IMR-90 (cell line): ENCODE measurements at regions not wholly inside any gene's neighbourhood (a gene's known extent, or its start where the extent isn't known, plus 50 kb on each side); places are given as distances from the start of the nearest gene placed in this dataset.

Experiments
- ATAC-seq: fragments of 200-7000 bp; cut with Tn5 transposase; 2 replicates; pipeline ENCODE4 v1.9.1; 2020; ENCODE audit warnings: low read depth, mild to moderate bottlenecking, moderate library complexity
- BruUV-seq: library from RNA; stranded (reverse); fragments of 400-500 nt; replicated peaks from 2 replicates; lab custom pipeline; 2021; lab: Mats Ljungman, UMichigan
- CTCF ChIA-PET: fragments of 300-600 bp; formaldehyde crosslinking; extraction: SDS; loops from one replicate; lab custom pipeline; 2021; ENCODE audit warnings: antibody characterized with exemption; lab: Yijun Ruan, JAX
- POLR2A ChIA-PET: fragments of 300-600 bp; sonication (Branson Sonifier 250); formaldehyde crosslinking; loops from one replicate; lab custom pipeline; 2022; ENCODE audit warnings: antibody characterized with exemption; ENCODE audit not compliant: unreplicated experiment; lab: Charles Lee
- DNase-seq: peaks from one replicate; pipeline ENCODE4 v3.0.0; 2013
- H2AFZ ChIP-seq: replicated peaks from 2 replicates; pipeline ENCODE3; 2013; ENCODE audit warnings: low read length, mild to moderate bottlenecking; ENCODE audit not compliant: poor library complexity
- H2AK5ac ChIP-seq: 2 replicates; pipeline ENCODE4 v1.6.1; 2013; ENCODE audit warnings: low read depth, low read length, inconsistent platforms
- H2AK9ac ChIP-seq: replicated peaks from 2 replicates; pipeline ENCODE3; 2013; ENCODE audit warnings: mild to moderate bottlenecking, low read depth, low read length, moderate library complexity; ENCODE audit not compliant: poor library complexity
- H2BK120ac ChIP-seq: 2 replicates; pipeline ENCODE4 v1.6.1; 2013; ENCODE audit warnings: low read depth, low read length, inconsistent platforms
- H2BK15ac ChIP-seq: 3 replicates; pipeline ENCODE4 v1.6.1; 2013; ENCODE audit warnings: low read depth, low read length, inconsistent platforms
- H2BK20ac ChIP-seq: 2 replicates; pipeline ENCODE4 v1.6.1; 2013; ENCODE audit warnings: low read depth, mild to moderate bottlenecking, inconsistent platforms, low read length, moderate library complexity
- H2BK5ac ChIP-seq: 2 replicates; pipeline ENCODE4 v1.6.1; 2013; ENCODE audit warnings: mild to moderate bottlenecking, low read depth, low read length, inconsistent platforms; ENCODE audit not compliant: poor library complexity, severe bottlenecking
- H3K14ac ChIP-seq: replicated peaks from 2 replicates; pipeline ENCODE4 v1.6.1; 2013; ENCODE audit warnings: low read depth, low read length, inconsistent platforms
- H3K18ac ChIP-seq: 2 replicates; pipeline ENCODE4 v1.6.1; 2013; ENCODE audit warnings: low read depth, low read length, control low read depth
- H3K23ac ChIP-seq: 2 replicates; pipeline ENCODE4 v1.6.1; 2013; ENCODE audit warnings: low read depth, low read length, inconsistent platforms
- H3K27ac ChIP-seq: 2 replicates; pipeline ENCODE4 v1.5.1; 2013; ENCODE audit warnings: mild to moderate bottlenecking, control low read depth, low read length; ENCODE audit not compliant: insufficient read depth
- H3K27me3 ChIP-seq: 2 replicates; pipeline ENCODE4 v1.6.1; 2013; ENCODE audit warnings: low read length; ENCODE audit not compliant: control insufficient read depth, insufficient read depth
- H3K36me3 ChIP-seq: 2 replicates; pipeline ENCODE4 v1.6.1; 2013; ENCODE audit warnings: low read length, mixed read lengths; ENCODE audit not compliant: control insufficient read depth, insufficient read depth
- H3K4ac ChIP-seq: 2 replicates; pipeline ENCODE4 v1.6.1; 2013; ENCODE audit warnings: low read depth, low read length, inconsistent platforms
- H3K4me1 ChIP-seq: 2 replicates; pipeline ENCODE4 v1.6.1; 2013; ENCODE audit warnings: low read length, mixed read lengths; ENCODE audit not compliant: control insufficient read depth, insufficient read depth
- H3K4me2 ChIP-seq: 2 replicates; pipeline ENCODE4 v1.6.1; 2013; ENCODE audit warnings: low read depth, mild to moderate bottlenecking, control low read depth, low read length, moderate library complexity
- H3K4me3 ChIP-seq: 2 replicates; pipeline ENCODE4 v1.5.1; 2013; ENCODE audit warnings: low read depth, mild to moderate bottlenecking, control low read depth, low read length, moderate library complexity; ENCODE audit not compliant: insufficient read depth
- H3K56ac ChIP-seq: 2 replicates; pipeline ENCODE4 v1.6.1; 2013; ENCODE audit warnings: low read length, inconsistent platforms; ENCODE audit not compliant: insufficient read depth; ENCODE audit errors: extremely low read depth
- H3K79me1 ChIP-seq, 2 experiments: 2 replicates each; pipeline ENCODE4 v1.6.1; 2013; ENCODE audit warnings: low read length in 2 of 2, inconsistent platforms in 1 of 2, low read depth in 1 of 2
- H3K9ac ChIP-seq: 2 replicates; pipeline ENCODE4 v1.6.1; 2013; ENCODE audit warnings: low read depth, low read length, control low read depth
- H3K9me1 ChIP-seq: 2 replicates; pipeline ENCODE4 v1.6.1; 2013; ENCODE audit warnings: low read length, inconsistent platforms; ENCODE audit not compliant: insufficient read depth
- H3K9me3 ChIP-seq: 2 replicates; pipeline ENCODE4 v1.6.1; 2013; ENCODE audit warnings: low read length; ENCODE audit not compliant: control insufficient read depth, insufficient read depth
- H4K20me1 ChIP-seq: 2 replicates; pipeline ENCODE4 v1.6.1; 2013; ENCODE audit warnings: low read length, inconsistent platforms; ENCODE audit not compliant: insufficient read depth
- H4K5ac ChIP-seq: 2 replicates; pipeline ENCODE4 v1.6.1; 2013; ENCODE audit warnings: mild to moderate bottlenecking, low read depth, low read length, control low read depth
- H4K8ac ChIP-seq, 2 experiments: 2 replicates each; pipeline ENCODE4 v1.6.1; 2013; ENCODE audit warnings: low read depth in 2 of 2, low read length in 2 of 2, control low read depth in 1 of 2, inconsistent platforms in 1 of 2
- H4K91ac ChIP-seq: 2 replicates; pipeline ENCODE4 v1.6.1; 2013; ENCODE audit warnings: low read depth, low read length, inconsistent platforms; ENCODE audit not compliant: insufficient read depth
- MAFK ChIP-seq: IDR thresholded peaks from 2 replicates; pipeline ENCODE4 v1.6.1; 2012; ENCODE audit warnings: low read depth, low read length, improper control_type of control experiment
- MAZ ChIP-seq: IDR thresholded peaks from 2 replicates; pipeline ENCODE4 v1.6.1; 2012; ENCODE audit warnings: low read depth, mild to moderate bottlenecking, low read length, improper control_type of control experiment, moderate library complexity, borderline replicate concordance
- WGBS, 2 experiments: methylation state at CpG; one replicate each; pipeline versions ENCODE4 v1.1.5 to v1.1.7; 2013; ENCODE audit warnings: missing lambda C conversion rate in 2 of 2; ENCODE audit not compliant: insufficient read length in 1 of 2; ENCODE audit errors: extremely low coverage in 2 of 2; 5-methylcytosine and 5-hydroxymethylcytosine counted together
- dilution Hi-C: fragments of 300-500 bp; cut with HindIII; formaldehyde crosslinking; loops from one replicate; pipeline ENCODE4 v1.14.3; 2018; ENCODE audit warnings: low sequenced_read_pairs; ENCODE audit not compliant: unreplicated experiment
- in situ Hi-C: fragments of 300-500 bp; cut with MboI; formaldehyde crosslinking; loops from 3 replicates; pipeline ENCODE4 v1.14.3; 2019; ENCODE audit warnings: low sequenced_read_pairs, inconsistent platforms, mixed read lengths
- intact Hi-C: fragments of 100-400 bp; cut with micrococcal nuclease; formaldehyde crosslinking; loops from 2 replicates; pipeline ENCODE4 v1.10.0; 2022

GRCh38 chr17:22131740-22132139 lies 439.4 kb downstream of the KCNJ18 start:
- H3K18ac ChIP-seq, result no peak overlapping the region
- CTCF ChIA-PET, result no interaction called here
- intact Hi-C loops (no loop called here), in situ Hi-C loops (no loop called here), dilution Hi-C loops (no loop called here)
- H3K56ac ChIP-seq, result no peak overlapping the region
- H2AFZ ChIP-seq, result no peak overlapping the region
- peaks cover 8% of the 10 kb centered on the region for H3K9me3 ChIP-seq
- H3K79me1 ChIP-seq, result no peaks in the 10 kb centered on the region
- no peak overlapping the region for H3K9ac ChIP-seq
- no peaks in the 10 kb centered on the region for H4K20me1 ChIP-seq
- no peak overlapping the region for H3K14ac ChIP-seq
- no peak for ATAC-seq
- no peak overlapping the region for H3K4me3 ChIP-seq
- TF ChIP-seq MAZ (no peak), MAFK (peak; percentile 48; the same call in 1 of the 2 replicates)
- H3K27ac ChIP-seq, result no peak overlapping the region
- no CpG with 5 or more reads among the region's 1 CpG for WGBS, 2 experiments
- no TSS peak for BruUV-seq
- H3K36me3 ChIP-seq, result no peaks in the 10 kb centered on the region
- no peak overlapping the region for H4K5ac ChIP-seq
- H3K4ac ChIP-seq, result no peak overlapping the region
- POLR2A ChIA-PET, result no interaction called here
- H3K23ac ChIP-seq, result no peak overlapping the region
- H2AK5ac ChIP-seq, result no peak overlapping the region
- H4K8ac ChIP-seq, result no peak overlapping the region
- H2BK5ac ChIP-seq, result no peak overlapping the region
- no peak overlapping the region for H2BK20ac ChIP-seq
- H2BK15ac ChIP-seq, result no peak overlapping the region
- no peak overlapping the region for H4K91ac ChIP-seq
- DNase-seq, result no peak
- H3K4me2 ChIP-seq, result no peak overlapping the region
- H3K9me1 ChIP-seq, result no peaks in the 10 kb centered on the region
- H3K27me3 ChIP-seq, result no peaks in the 10 kb centered on the region
- H3K4me1 ChIP-seq, result no peaks in the 10 kb centered on the region
- H2BK120ac ChIP-seq, result no peak overlapping the region
- H2AK9ac ChIP-seq, result no peak overlapping the region
